DOHH2 (cell line): ENCODE measurements at regions not wholly inside any gene's neighbourhood (a gene's known extent, or its start where the extent isn't known, plus 50 kb on each side); places are given as distances from the start of the nearest gene placed in this dataset.

Experiments
- H3F3A ChIP-seq: fragments of 200-600 bp; sonication (generic), shearing (Covaris generic); 2 replicates; pipeline ENCODE4 v1.6.0; 2016; ENCODE audit warnings: antibody characterized with exemption, mild to moderate bottlenecking; ENCODE audit not compliant: control insufficient read depth, insufficient read depth
- H3K27ac ChIP-seq: fragments of 200-600 bp; sonication (generic); 2 replicates; pipeline ENCODE4 v1.5.1; 2014; ENCODE audit warnings: low read depth, mild to moderate bottlenecking, low read length, moderate library complexity
- H3K27me3 ChIP-seq: fragments of 200-600 bp; sonication (generic); 2 replicates; pipeline ENCODE4 v1.6.1; 2014; ENCODE audit warnings: mild to moderate bottlenecking, low read length, mixed read lengths; ENCODE audit not compliant: control insufficient read depth
- H3K36me3 ChIP-seq: fragments of 200-600 bp; sonication (generic); 2 replicates; pipeline ENCODE4 v1.6.1; 2014; ENCODE audit warnings: mild to moderate bottlenecking, low read length, moderate library complexity, mixed read lengths; ENCODE audit not compliant: control insufficient read depth
- H3K4me1 ChIP-seq: fragments of 200-600 bp; sonication (generic); 2 replicates; pipeline ENCODE4 v1.6.1; 2014; ENCODE audit warnings: mild to moderate bottlenecking, low read length, mixed read lengths; ENCODE audit not compliant: control insufficient read depth
- H3K4me2 ChIP-seq: fragments of 200-600 bp; sonication (generic); 2 replicates; pipeline ENCODE4 v1.6.0; 2014; ENCODE audit warnings: mild to moderate bottlenecking, low read length, moderate library complexity
- H3K4me3 ChIP-seq: fragments of 200-600 bp; sonication (generic); 2 replicates; pipeline ENCODE4 v1.5.1; 2014; ENCODE audit warnings: mild to moderate bottlenecking, low read length, mixed read lengths
- H3K79me2 ChIP-seq: fragments of 200-600 bp; sonication (generic); 2 replicates; pipeline ENCODE4 v1.6.1; 2014; ENCODE audit warnings: mild to moderate bottlenecking, low read length, mixed read lengths; ENCODE audit not compliant: control insufficient read depth
- H3K9me2 ChIP-seq: fragments of 200-600 bp; sonication (generic); replicated peaks from 2 replicates; pipeline ENCODE4 v1.6.1; 2014; ENCODE audit warnings: mild to moderate bottlenecking, low read length, mixed read lengths; ENCODE audit not compliant: control insufficient read depth
- H3K9me3 ChIP-seq: fragments of 200-600 bp; sonication (generic); 2 replicates; pipeline ENCODE4 v1.6.1; 2014; ENCODE audit warnings: antibody characterized with exemption, low read length, mixed read lengths; ENCODE audit not compliant: control insufficient read depth, insufficient read depth
- H4K20me1 ChIP-seq: fragments of 200-600 bp; sonication (generic); 2 replicates; pipeline ENCODE4 v1.6.0; 2014; ENCODE audit warnings: low read depth, mild to moderate bottlenecking, antibody characterized with exemption, low read length, moderate library complexity; ENCODE audit not compliant: control insufficient read depth, insufficient read depth
- EZH2phosphoT487 ChIP-seq: fragments of 200-600 bp; sonication (generic); IDR thresholded peaks from 2 replicates; pipeline ENCODE4 v1.6.1; 2017; ENCODE audit warnings: borderline replicate concordance, mild to moderate bottlenecking, antibody characterized with exemption, low read length, moderate library complexity, mixed read lengths
- TF ChIP-seq, protein P1 (sequence below): fragments of 200-600 bp; sonication (generic); IDR thresholded peaks from one replicate; pipeline ENCODE4 v1.5.1; 2014; ENCODE audit warnings: antibody characterized with exemption, mild to moderate bottlenecking, low read depth, low read length; ENCODE audit not compliant: poor library complexity, severe bottlenecking

DNA sequence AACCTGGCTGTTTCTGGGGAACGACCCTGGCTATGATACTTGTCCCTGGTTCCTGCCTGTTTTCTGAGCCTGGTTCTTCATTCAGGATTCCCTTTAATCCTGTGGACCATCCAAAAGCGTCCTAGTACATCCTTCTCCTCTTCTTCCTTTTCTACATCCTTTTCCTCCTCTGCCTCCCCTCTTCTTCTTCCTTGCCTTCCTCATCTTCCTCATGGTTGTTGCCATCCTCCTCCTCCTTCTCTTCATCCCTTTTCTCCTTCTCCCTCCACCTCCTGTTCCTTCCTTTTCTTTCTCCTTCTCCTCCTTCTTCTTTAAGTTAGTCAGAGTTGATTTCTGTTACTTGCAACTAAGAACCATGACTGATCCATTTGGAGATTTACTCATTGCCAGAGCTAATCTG lies 197.8 kb downstream of the FOXD2 start:
- H3F3A ChIP-seq = no peaks in the 10 kb centered on the region
- no peak overlapping the region for H3K27ac ChIP-seq
- H4K20me1 ChIP-seq = no peaks in the 10 kb centered on the region; the same call in 1 of the 2 replicates
- H3K27me3 ChIP-seq = no peaks in the 10 kb centered on the region
- H3K4me2 ChIP-seq = no peak overlapping the region
- no peaks in the 10 kb centered on the region for H3K9me3 ChIP-seq
- no peaks in the 10 kb centered on the region for H3K9me2 ChIP-seq
- no peaks in the 10 kb centered on the region for H3K36me3 ChIP-seq
- H3K4me3 ChIP-seq = no peak overlapping the region
- no peaks in the 10 kb centered on the region for H3K4me1 ChIP-seq
- TF ChIP-seq, protein P1, sequence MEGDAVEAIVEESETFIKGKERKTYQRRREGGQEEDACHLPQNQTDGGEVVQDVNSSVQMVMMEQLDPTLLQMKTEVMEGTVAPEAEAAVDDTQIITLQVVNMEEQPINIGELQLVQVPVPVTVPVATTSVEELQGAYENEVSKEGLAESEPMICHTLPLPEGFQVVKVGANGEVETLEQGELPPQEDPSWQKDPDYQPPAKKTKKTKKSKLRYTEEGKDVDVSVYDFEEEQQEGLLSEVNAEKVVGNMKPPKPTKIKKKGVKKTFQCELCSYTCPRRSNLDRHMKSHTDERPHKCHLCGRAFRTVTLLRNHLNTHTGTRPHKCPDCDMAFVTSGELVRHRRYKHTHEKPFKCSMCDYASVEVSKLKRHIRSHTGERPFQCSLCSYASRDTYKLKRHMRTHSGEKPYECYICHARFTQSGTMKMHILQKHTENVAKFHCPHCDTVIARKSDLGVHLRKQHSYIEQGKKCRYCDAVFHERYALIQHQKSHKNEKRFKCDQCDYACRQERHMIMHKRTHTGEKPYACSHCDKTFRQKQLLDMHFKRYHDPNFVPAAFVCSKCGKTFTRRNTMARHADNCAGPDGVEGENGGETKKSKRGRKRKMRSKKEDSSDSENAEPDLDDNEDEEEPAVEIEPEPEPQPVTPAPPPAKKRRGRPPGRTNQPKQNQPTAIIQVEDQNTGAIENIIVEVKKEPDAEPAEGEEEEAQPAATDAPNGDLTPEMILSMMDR = no peak
- TF ChIP-seq EZH2phosphoT487 = no peak
- no peaks in the 10 kb centered on the region for H3K79me2 ChIP-seq

- Histone ChIP-seq H3K9me2 (no peaks in the 10 kb centered on the region), H3K4me2 (no peak overlapping the region), H3K4me1 (no peaks in the 10 kb centered on the region), H3K79me2 (no peaks in the 10 kb centered on the region), H3K4me3 (no peak overlapping the region), H3K27me3 (no peaks in the 10 kb centered on the region), H3K27ac (no peak overlapping the region), H4K20me1 (no peaks in the 10 kb centered on the region; the same call in 1 of the 2 replicates), H3F3A (no peaks in the 10 kb centered on the region), H3K36me3 (no peaks in the 10 kb centered on the region), H3K9me3 (no peaks in the 10 kb centered on the region)
- no peak for TF ChIP-seq EZH2phosphoT487
- TF ChIP-seq, protein P1 = no peak
These were observed 199.4 kb downstream of the FOXD2 start for GRCh38 chr1:47637111-47637685.

DNA sequence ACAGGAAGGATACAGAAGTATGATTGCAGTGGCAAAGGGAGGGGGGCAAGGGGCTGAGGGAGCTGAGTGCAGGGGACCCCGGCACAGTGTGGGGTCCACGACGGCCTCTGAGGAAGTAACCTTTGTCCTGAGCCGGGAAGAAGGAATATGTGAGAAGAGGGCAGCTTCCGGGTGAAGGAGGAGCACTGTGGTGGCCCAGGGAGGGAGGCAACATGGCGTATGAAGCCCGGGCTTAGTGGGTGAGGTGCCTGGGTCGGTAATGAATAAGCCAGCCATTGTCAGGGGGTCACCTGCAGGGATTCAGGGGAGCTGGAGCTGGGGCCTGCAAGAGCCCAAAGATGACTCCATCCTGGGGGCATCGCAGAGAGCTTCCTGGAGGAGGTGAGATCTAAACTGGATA lies 200.4 kb downstream of the FOXD2 start:
- Histone ChIP-seq H3K79me2 (no peaks in the 10 kb centered on the region), H3F3A (no peaks in the 10 kb centered on the region), H4K20me1 (no peaks in the 10 kb centered on the region; the same call in 1 of the 2 replicates), H3K4me2 (no peak overlapping the region), H3K4me1 (no peaks in the 10 kb centered on the region), H3K27ac (no peak overlapping the region), H3K4me3 (no peak overlapping the region), H3K9me3 (no peaks in the 10 kb centered on the region), H3K9me2 (no peaks in the 10 kb centered on the region), H3K27me3 (no peaks in the 10 kb centered on the region), H3K36me3 (no peaks in the 10 kb centered on the region)
- TF ChIP-seq EZH2phosphoT487 = no peak
- TF ChIP-seq, protein P1 = no peak
